Lung (tissue), 11 donors: ENCODE measurements at regions not wholly inside any gene's neighbourhood (a gene's known extent, or its start where the extent isn't known, plus 50 kb on each side); places are given as distances from the start of the nearest gene placed in this dataset.

Experiments used
- ATAC-seq: fragments of 200-7000 bp; cut with Tn5 transposase; one replicate; pipeline ENCODE4 v1.9.1; 2020; ENCODE audit warnings: moderate number of reproducible peaks; ENCODE audit not compliant: insufficient read depth, low FRiP score
- DNase-seq, 3 donors: peaks; one replicate each; pipeline ENCODE4 v3.0.0-alpha.2; 2013 to 2017
- H3K27ac ChIP-seq, 2 donors: one replicate each; pipeline ENCODE4 v1.5.1; 2013; ENCODE audit warnings: mild to moderate bottlenecking in 2 of 2, moderate library complexity in 2 of 2, control low read depth in 1 of 2, inconsistent platforms in 1 of 2, low read depth in 1 of 2, low read length in 1 of 2
- H3K27me3 ChIP-seq, 3 donors: one replicate each; pipeline ENCODE4 v1.5.1; 2013; ENCODE audit warnings: low read length in 2 of 3; ENCODE audit not compliant: control insufficient read depth in 3 of 3, insufficient read depth in 3 of 3
- H3K36me3 ChIP-seq, 4 donors: one replicate each; pipeline ENCODE4 v1.5.1; 2013; ENCODE audit warnings: low read length in 4 of 4, mild to moderate bottlenecking in 1 of 4, moderate library complexity in 1 of 4; ENCODE audit not compliant: control insufficient read depth in 4 of 4, insufficient read depth in 4 of 4
- H3K4me1 ChIP-seq, 5 donors: one replicate each; pipeline ENCODE4 v1.5.1; 2013; ENCODE audit warnings: low read length in 5 of 5, mild to moderate bottlenecking in 2 of 5, moderate library complexity in 1 of 5; ENCODE audit not compliant: control insufficient read depth in 5 of 5, insufficient read depth in 5 of 5
- H3K4me3 ChIP-seq: one replicate; pipeline ENCODE4 v1.5.1; 2013; ENCODE audit warnings: mild to moderate bottlenecking, control low read depth, moderate library complexity
- H3K9ac ChIP-seq, 2 donors: one replicate each; pipeline ENCODE4 v1.5.1; 2013; ENCODE audit warnings: low read length in 2 of 2, control low read depth in 1 of 2; ENCODE audit not compliant: insufficient read depth in 1 of 2
- H3K9me3 ChIP-seq, 4 donors: one replicate each; pipeline ENCODE4 v1.5.1; 2013; ENCODE audit warnings: low read length in 3 of 4, mild to moderate bottlenecking in 1 of 4, moderate library complexity in 1 of 4; ENCODE audit not compliant: control insufficient read depth in 4 of 4, insufficient read depth in 3 of 4
- CTCF ChIP-seq: IDR thresholded peaks from 2 replicates; pipeline ENCODE4 v1.5.1; 2012; ENCODE audit warnings: mild to moderate bottlenecking; ENCODE audit errors: control extremely low read depth, extremely low read depth
- WGBS, 2 donors: extraction: QIAGEN DNeasy Blood & Tissue Kit; methylation state at CpG; one replicate each; pipeline ENCODE4 v1.1.7; 2013; 5-methylcytosine and 5-hydroxymethylcytosine counted together
- donor health status: control.
- donor health status: control.
- donor health status: Bipolar disorder and iron deficiency.
- donor health status: healthy.
- donor health status: DM: yes; HTN: yes; CAD: no.

GRCh38 chr2:53021292-53021691 is 746.3 kb upstream of the CHAC2 start:
- H3K4me3 ChIP-seq: no peak overlapping the region
- H3K36me3 ChIP-seq: no peaks in the 10 kb centered on the region
- no peaks in the 10 kb centered on the region for H3K9me3 ChIP-seq
- no peak overlapping the region for H3K27ac ChIP-seq
- DNase-seq: peak in 2 of 3 donors; percentile 21 to 26
- H3K9ac ChIP-seq: no peak overlapping the region
- H3K4me1 ChIP-seq: peaks cover 0 to 4% (median 0%) of the 10 kb centered on the region in 5 donors
- WGBS, 2 donors: 66 to 80% methylated on average over 3 of the region's 3 CpGs
- no peaks in the 10 kb centered on the region for H3K27me3 ChIP-seq
- no peak for TF ChIP-seq CTCF
- no peak for ATAC-seq

GRCh38 chr2:53018825-53019425 is 748.7 kb upstream of the CHAC2 start:
- Histone ChIP-seq H3K9me3 (no peaks in the 10 kb centered on the region), H3K27me3 (no peaks in the 10 kb centered on the region), H3K27ac (no peak overlapping the region), H3K4me3 (no peak overlapping the region), H3K9ac (no peak overlapping the region), H3K4me1 (peaks cover 0 to 4% (median 0%) of the 10 kb centered on the region in 5 donors), H3K36me3 (no peaks in the 10 kb centered on the region)
- DNase-seq (peak in 2 of 3 donors; percentile 76), ATAC-seq (no peak)
- WGBS, 2 donors: 47 to 65% methylated on average over 2 of the region's 2 CpGs
- TF ChIP-seq CTCF: no peak

GRCh38 chr2:53006980-53007379 is 760.6 kb upstream of the CHAC2 start:
- Histone ChIP-seq H3K36me3 (no peaks in the 10 kb centered on the region), H3K4me1 (no peaks in the 10 kb centered on the region), H3K4me3 (no peak overlapping the region), H3K27ac (no peak overlapping the region), H3K9me3 (no peaks in the 10 kb centered on the region), H3K27me3 (no peaks in the 10 kb centered on the region), H3K9ac (no peak overlapping the region)
- TF ChIP-seq CTCF: no peak
- 73 to 89% methylated on average over 2 of the region's 2 CpGs for whole genome bisulfite sequencing, 2 donors
- no peak for DNase-seq
- no peak for ATAC-seq

- no peak for DNase-seq
- TF ChIP-seq CTCF: no peak
- no peak for ATAC-seq
- no peak overlapping the region for H3K4me3 ChIP-seq
- no peak overlapping the region for H3K27ac ChIP-seq
- no peaks in the 10 kb centered on the region for H3K36me3 ChIP-seq
- no peaks in the 10 kb centered on the region for H3K4me1 ChIP-seq
- no peaks in the 10 kb centered on the region for H3K27me3 ChIP-seq
- WGBS, 2 donors: 78 to 91% methylated on average over 3 of the region's 3 CpGs
- no peaks in the 10 kb centered on the region for H3K9me3 ChIP-seq
- H3K9ac ChIP-seq: no peak overlapping the region
Measured at GRCh38 chr2:53004413-53004812, 763.2 kb upstream of the CHAC2 start.
